Endothelial cell of umbilical vein (primary cell): ENCODE measurements at regions not wholly inside any gene's neighbourhood (a gene's known extent, or its start where the extent isn't known, plus 50 kb on each side); places are given as distances from the start of the nearest gene placed in this dataset.

ENCODE experiments used
- BruUV-seq: library from RNA; stranded (reverse); fragments of 400-500 nt; replicated peaks from 2 replicates; lab custom pipeline; 2021; lab: Mats Ljungman, UMichigan
- CTCF ChIA-PET: fragments of 300-600, 350-600 bp; sonication (Branson Sonifier 250); formaldehyde crosslinking; loops from one replicate; lab custom pipeline; 2021; ENCODE audit warnings: antibody characterized with exemption, inconsistent platforms; lab: Charles Lee
- POLR2A ChIA-PET: fragments of 300-600, 350-600 bp; sonication (Branson Sonifier 250); formaldehyde crosslinking; loops from one replicate; lab custom pipeline; 2021; ENCODE audit warnings: antibody characterized with exemption, inconsistent platforms; lab: Charles Lee
- DNase-seq: peaks from one replicate; pipeline ENCODE4 v3.0.0-alpha.2; 2011; ENCODE audit warnings: low read depth, low spot score
- FAIRE-seq: peaks from 2 replicates; lab custom pipeline; 2011; peaks lifted over from hg19 to GRCh38; lab: Jason Lieb, UNC
- H2AFZ ChIP-seq: 2 replicates; pipeline ENCODE4 v1.6.0; 2012; ENCODE audit warnings: low read depth, low read length, control low read depth, inconsistent platforms
- H3K27ac ChIP-seq: 2 replicates; pipeline ENCODE4 v1.5.1; 2011; ENCODE audit warnings: low read depth, mild to moderate bottlenecking, control low read depth, low read length, moderate library complexity; ENCODE audit not compliant: insufficient read depth
- H3K27me3 ChIP-seq, 2 experiments: 2 replicates each; pipeline versions ENCODE4 v1.6.0 to v1.6.1; 2011; ENCODE audit warnings: low read length in 2 of 2, mixed read lengths in 1 of 2; ENCODE audit not compliant: control insufficient read depth in 2 of 2, insufficient read depth in 2 of 2
- H3K36me3 ChIP-seq, 2 experiments: 2 replicates in 1 of 2; 3 replicates in 1 of 2; pipeline ENCODE4 v1.5.1; 2011; ENCODE audit warnings: low read length in 2 of 2, mild to moderate bottlenecking in 1 of 2, moderate library complexity in 1 of 2; ENCODE audit not compliant: control insufficient read depth in 2 of 2, insufficient read depth in 2 of 2; ENCODE audit errors: extremely low read depth in 1 of 2
- H3K4me1 ChIP-seq: 3 replicates; pipeline ENCODE4 v1.5.1; 2011; ENCODE audit warnings: mild to moderate bottlenecking, low read length; ENCODE audit not compliant: control insufficient read depth, insufficient read depth; ENCODE audit errors: extremely low read depth
- H3K4me2 ChIP-seq: 2 replicates; pipeline ENCODE4 v1.6.1; 2011; ENCODE audit warnings: low read length, control low read depth, mixed read lengths; ENCODE audit not compliant: insufficient read depth
- H3K4me3 ChIP-seq, 3 experiments: fragments of 200-600 bp in 1 of 3; sonication (generic), shearing (Covaris generic) in 1 of 3; replicated peaks in 1 of 3; 2 replicates each; pipeline ENCODE4 v1.5.1; 2011 to 2016; ENCODE audit warnings: control low read depth in 3 of 3, low read length in 3 of 3, mild to moderate bottlenecking in 2 of 3, inconsistent platforms in 1 of 3, low read depth in 1 of 3, moderate library complexity in 1 of 3; ENCODE audit not compliant: insufficient read depth in 1 of 3
- H3K79me2 ChIP-seq: 2 replicates; pipeline ENCODE4 v1.6.0; 2012; ENCODE audit warnings: low read length, inconsistent platforms; ENCODE audit not compliant: control insufficient read depth, insufficient read depth
- H3K9ac ChIP-seq: replicated peaks from 2 replicates; pipeline ENCODE3; 2011; ENCODE audit warnings: low read length, control low read depth; ENCODE audit not compliant: insufficient read depth; ENCODE audit errors: extremely low read depth
- H3K9me1 ChIP-seq: replicated peaks from 3 replicates; pipeline ENCODE4 v1.6.0; 2011; ENCODE audit warnings: mild to moderate bottlenecking, low read length; ENCODE audit not compliant: control insufficient read depth, insufficient read depth; ENCODE audit errors: extremely low read depth
- H3K9me3 ChIP-seq: replicated peaks from 2 replicates; pipeline ENCODE4 v1.5.1; 2012; ENCODE audit warnings: low read length, inconsistent platforms; ENCODE audit not compliant: control insufficient read depth, insufficient read depth
- H4K20me1 ChIP-seq: replicated peaks from 2 replicates; pipeline ENCODE3; 2011; ENCODE audit warnings: mild to moderate bottlenecking, low read length; ENCODE audit not compliant: control insufficient read depth, insufficient read depth; ENCODE audit errors: extremely low read depth
- CTCF ChIP-seq, 2 donors: IDR thresholded peaks; 1 replicate in 1 of 2; 2 replicates in 1 of 2; pipeline ENCODE4 v1.5.1; 2011; ENCODE audit warnings: low read length in 2 of 2, mild to moderate bottlenecking in 2 of 2, moderate library complexity in 2 of 2, control low read depth in 1 of 2, inconsistent platforms in 1 of 2, low read depth in 1 of 2; ENCODE audit not compliant: insufficient read depth in 1 of 2; ENCODE audit errors: extremely low read depth in 1 of 2
- EZH2 ChIP-seq: IDR thresholded peaks from 2 replicates; pipeline ENCODE4 v1.6.1; 2012; ENCODE audit warnings: borderline replicate concordance, low read depth, mild to moderate bottlenecking, moderate library complexity, low read length, inconsistent platforms; ENCODE audit not compliant: severe bottlenecking
- FOS ChIP-seq: IDR thresholded peaks from 2 replicates; pipeline ENCODE4 v1.6.1; 2011; ENCODE audit warnings: mild to moderate bottlenecking, low read length, moderate library complexity, borderline replicate concordance; ENCODE audit not compliant: insufficient read depth
- GATA2 ChIP-seq: IDR thresholded peaks from 2 replicates; pipeline ENCODE4 v1.7.0; 2011; ENCODE audit warnings: low read depth, mild to moderate bottlenecking, moderate library complexity, mixed read lengths, low read length; ENCODE audit not compliant: insufficient read length, insufficient read depth
- JUN ChIP-seq: IDR thresholded peaks from 2 replicates; pipeline ENCODE4 v1.6.1; 2011; ENCODE audit warnings: borderline replicate concordance, low read depth; ENCODE audit not compliant: insufficient read length, insufficient read depth
- MAX ChIP-seq: IDR thresholded peaks from 2 replicates; pipeline ENCODE4 v1.6.1; 2011; ENCODE audit not compliant: insufficient read depth, insufficient read length
- MYC ChIP-seq: IDR thresholded peaks from one replicate; pipeline ENCODE4 v1.6.1; 2011; ENCODE audit warnings: mild to moderate bottlenecking, low read depth, low read length
- POLR2A ChIP-seq: IDR thresholded peaks from 2 replicates; pipeline ENCODE4 v1.6.1; 2012; ENCODE audit warnings: low read depth, mild to moderate bottlenecking, control low read depth, low read length
- POLR2AphosphoS5 ChIP-seq: IDR thresholded peaks from 2 replicates; pipeline ENCODE4 v1.6.1; 2012; ENCODE audit warnings: low read depth, mild to moderate bottlenecking, control low read depth, low read length, moderate library complexity; ENCODE audit not compliant: insufficient read depth
- dilution Hi-C: fragments of 300-500 bp; cut with MboI; formaldehyde crosslinking; loops from one replicate; pipeline ENCODE4 v1.15.0; 2019; ENCODE audit warnings: low sequenced_read_pairs; ENCODE audit not compliant: extremely low pct_ligation_motif_present
- intact Hi-C: fragments of 100-400 bp; cut with micrococcal nuclease; formaldehyde crosslinking; loops from one replicate; pipeline ENCODE4 v1.10.0; 2022

- Histone ChIP-seq H3K9me1 (no peaks in the 10 kb centered on the region), H3K9me3 (no peaks in the 10 kb centered on the region), H3K4me3 (no peak overlapping the region), H4K20me1 (no peaks in the 10 kb centered on the region), H3K27me3 (peaks cover 0 to 2% of the 10 kb centered on the region in 2 experiments), H2AFZ (no peak overlapping the region), H3K27ac (no peak overlapping the region), H3K79me2 (no peaks in the 10 kb centered on the region), H3K9ac (no peak overlapping the region), H3K36me3 (no peaks in the 10 kb centered on the region), H3K4me1 (no peaks in the 10 kb centered on the region), H3K4me2 (no peak overlapping the region)
- intact Hi-C loops = no loop called here
- TF ChIP-seq EZH2 = no peak
- TF ChIP-seq POLR2A = no peak
- no peak for TF ChIP-seq GATA2
- no peak for TF ChIP-seq JUN
- TF ChIP-seq MAX = no peak
- no peak for TF ChIP-seq POLR2AphosphoS5
- no peak for TF ChIP-seq MYC
- TF ChIP-seq FOS = no peak
- FAIRE-seq (no peak), DNase-seq (no peak)
- dilution Hi-C loops = no loop called here
- ChIA-PET CTCF (interaction anchor here (0.8 kb wide), 1 partner anchor 381 kb away, joined by 4 read pairs; no protein-coding TSS in a partner anchor), POLR2A (no interaction called here)
- BruUV-seq = no TSS peak
Observed at GRCh38 chr13:72261732-72262131, 394.7 kb upstream of the DACH1 start.

- ChIA-PET CTCF (no interaction called here), POLR2A (no interaction called here)
- Histone ChIP-seq H3K4me3 (no peak overlapping the region), H3K9me1 (no peaks in the 10 kb centered on the region), H3K4me2 (no peak overlapping the region), H3K27me3 (peaks cover 0 to 2% of the 10 kb centered on the region in 2 experiments), H3K9me3 (no peaks in the 10 kb centered on the region), H3K4me1 (no peaks in the 10 kb centered on the region), H3K9ac (no peak overlapping the region), H2AFZ (no peak overlapping the region), H3K36me3 (no peaks in the 10 kb centered on the region), H3K79me2 (no peaks in the 10 kb centered on the region), H3K27ac (no peak overlapping the region), H4K20me1 (no peaks in the 10 kb centered on the region)
- BruUV-seq = no TSS peak
- intact Hi-C loops = no loop called here
- no peak for DNase-seq
- no peak for FAIRE-seq
- no peak for TF ChIP-seq GATA2
- TF ChIP-seq JUN = no peak
- no peak for TF ChIP-seq MAX
- TF ChIP-seq FOS = no peak
- no peak for TF ChIP-seq CTCF (IDR thresholded peaks at IDR 0.05; ENCODE audit: extremely low read depth in 1 of 2, insufficient read depth in 1 of 2, low read depth in 1 of 2, low read length in 2 of 2)
- no peak for TF ChIP-seq POLR2A
- TF ChIP-seq EZH2 = no peak
- TF ChIP-seq MYC = no peak
- no peak for TF ChIP-seq POLR2AphosphoS5
- dilution Hi-C loops = no loop called here
Observed at GRCh38 chr13:72259528-72259927, 392.5 kb upstream of the DACH1 start.
